HL-60 (cell line): ENCODE measurements at regions not wholly inside any gene's neighbourhood (a gene's known extent, or its start where the extent isn't known, plus 50 kb on each side); places are given as distances from the start of the nearest gene placed in this dataset.

Experiments used
- DNase-seq, 2 experiments: peaks; one replicate each; pipeline ENCODE4 v3.0.0-alpha.2; 2010 to 2020; ENCODE audit warnings: low read depth in 1 of 2, low spot score in 1 of 2
- H3K27ac ChIP-seq: fragments of 250-450 bp; sonication (Bioruptor Pico); replicated peaks from 2 replicates; pipeline ENCODE4 v1.5.1; 2020; ENCODE audit warnings: mild to moderate bottlenecking, moderate library complexity
- H3K27me3 ChIP-seq: fragments of 250-450 bp; sonication (Bioruptor Pico); 2 replicates; pipeline ENCODE4 v1.5.1; 2021; ENCODE audit warnings: mild to moderate bottlenecking, moderate library complexity; ENCODE audit not compliant: insufficient read depth, poor library complexity, severe bottlenecking
- H3K4me3 ChIP-seq: replicated peaks from 2 replicates; pipeline ENCODE4 v1.5.1; 2011; ENCODE audit warnings: mild to moderate bottlenecking, control low read depth, low read length; ENCODE audit not compliant: insufficient read depth
- CTCF ChIP-seq: IDR thresholded peaks from one replicate; pipeline ENCODE4 v1.5.1; 2011; ENCODE audit warnings: low read length, control low read depth, inconsistent platforms; ENCODE audit not compliant: insufficient read depth
- GABPA ChIP-seq: IDR thresholded peaks from 2 replicates; pipeline ENCODE4 v1.6.1; 2012; ENCODE audit warnings: low read depth
- POLR2AphosphoS5 ChIP-seq: IDR thresholded peaks from 2 replicates; pipeline ENCODE4 v1.6.1; 2012; ENCODE audit warnings: low read depth
- REST ChIP-seq: IDR thresholded peaks from 2 replicates; pipeline ENCODE4 v1.6.1; 2012; ENCODE audit warnings: low read depth; ENCODE audit not compliant: insufficient replicate concordance
- SPI1 ChIP-seq: IDR thresholded peaks from 2 replicates; pipeline ENCODE4 v1.6.1; 2012; ENCODE audit warnings: low read depth, mild to moderate bottlenecking, borderline replicate concordance

GRCh38 chr5:84487963-84488362, 103.3 kb upstream of the EDIL3 start:
- no peak for DNase-seq
- no peak overlapping the region for H3K27ac ChIP-seq
- no peaks in the 10 kb centered on the region for H3K27me3 ChIP-seq
- no peak overlapping the region for H3K4me3 ChIP-seq
- no peak for TF ChIP-seq POLR2AphosphoS5
- no peak for TF ChIP-seq CTCF
- no peak for TF ChIP-seq GABPA
- TF ChIP-seq SPI1: no peak
- TF ChIP-seq REST: no peak

- no peaks in the 10 kb centered on the region for H3K27me3 ChIP-seq
- no peak for DNase-seq
- H3K4me3 ChIP-seq: no peak overlapping the region
- TF ChIP-seq POLR2AphosphoS5 (no peak), SPI1 (no peak), CTCF (no peak), REST (no peak), GABPA (no peak)
- no peak overlapping the region for H3K27ac ChIP-seq
These were observed 96.4 kb upstream of the EDIL3 start for GRCh38 chr5:84480873-84481637.

GRCh38 chr5:84478603-84479002, 93.9 kb upstream of the EDIL3 start:
- no peaks in the 10 kb centered on the region for H3K27me3 ChIP-seq
- TF ChIP-seq POLR2AphosphoS5 (no peak), SPI1 (no peak), CTCF (no peak), GABPA (no peak), REST (no peak)
- DNase-seq: no peak
- no peak overlapping the region for H3K27ac ChIP-seq
- H3K4me3 ChIP-seq: no peak overlapping the region
